ENCODE measurements at regions not wholly inside any gene's neighbourhood (a gene's known extent, or its start where the extent isn't known, plus 50 kb on each side); places are given as distances from the start of the nearest gene placed in this dataset.
"Not testable (repeated sequence)": the region's sequence is repeated elsewhere in the genome, so short reads cannot be mapped to it uniquely, and the experiment has no call there.

DNA sequence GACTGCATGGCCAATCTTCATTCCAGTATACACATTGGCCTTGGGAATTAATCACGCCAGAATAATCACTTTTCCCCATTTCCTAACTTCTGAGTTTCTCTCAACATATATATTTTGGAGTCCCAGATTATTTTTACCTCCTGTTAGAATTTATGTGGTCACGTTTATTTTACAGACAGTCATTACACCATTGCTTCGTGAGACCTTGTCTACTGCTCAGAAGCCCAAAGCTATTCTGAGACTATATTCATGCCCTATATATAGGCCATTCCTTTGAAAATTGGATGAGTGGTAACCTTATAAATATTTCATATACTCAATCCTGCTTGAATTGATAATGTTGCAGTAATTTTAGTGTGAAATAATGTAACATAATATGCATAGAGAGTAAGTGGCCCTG lies 610.0 kb upstream of the CDH2 start:
- no peak for DNase-seq (ENCODE audit: low read depth)

DNA sequence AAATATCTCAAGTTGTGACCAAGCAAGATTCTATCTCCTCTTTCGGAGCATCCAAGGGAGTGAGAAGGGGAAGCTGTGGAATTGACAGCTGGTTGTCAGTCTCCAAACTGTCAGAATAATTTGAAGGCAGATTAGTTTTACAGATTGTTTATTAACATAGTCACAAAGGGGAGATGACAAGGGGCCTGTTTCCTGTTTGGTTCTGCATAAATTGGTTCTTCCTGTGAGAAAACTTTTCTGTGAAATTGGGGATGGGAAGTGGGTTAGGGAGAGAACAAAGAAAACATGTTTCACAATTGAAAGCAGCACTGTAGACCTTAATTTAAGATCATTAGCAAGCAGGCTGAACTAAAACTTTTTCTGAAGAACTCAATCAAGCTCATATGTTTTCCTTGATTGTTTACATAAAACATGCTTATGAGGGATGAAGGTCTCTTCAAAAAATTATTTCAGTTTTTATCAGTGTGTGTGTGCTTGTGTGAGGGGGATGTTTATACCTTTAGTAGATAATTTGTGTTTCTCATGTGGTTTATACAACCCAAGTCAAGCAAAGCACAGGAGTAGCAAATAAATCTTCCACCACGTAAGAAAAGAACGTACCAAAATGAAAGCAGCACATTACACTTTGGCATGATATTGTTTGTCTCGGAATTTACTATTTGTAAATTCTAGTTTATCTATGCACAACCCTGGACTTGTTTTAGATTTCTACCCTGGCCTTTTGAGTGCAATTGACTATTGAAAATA lies 604.9 kb upstream of the CDH2 start:
- no peak for DNase-seq (ENCODE audit: low read depth)

DNA sequence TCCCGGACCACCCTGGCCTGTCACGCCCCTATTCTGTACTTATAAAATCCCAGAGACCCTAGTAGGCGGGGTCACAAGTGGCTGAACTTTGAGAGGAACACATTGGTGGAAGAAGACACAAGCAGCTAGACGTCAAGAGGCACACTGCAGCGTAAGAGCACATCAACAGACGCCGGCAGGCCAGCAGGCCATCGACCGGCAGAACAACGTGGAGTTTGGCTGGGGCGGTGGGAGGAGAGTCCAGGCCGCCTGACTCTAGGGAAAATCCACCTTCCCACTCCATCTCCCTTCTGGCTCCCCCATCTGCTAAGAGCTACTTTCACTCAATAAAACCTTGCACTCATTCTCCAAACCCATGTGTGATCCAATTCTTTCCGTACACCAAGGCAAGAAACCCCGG lies 601.8 kb upstream of the CDH2 start:
- no peak for DNase-seq (ENCODE audit: low read depth)

DNA sequence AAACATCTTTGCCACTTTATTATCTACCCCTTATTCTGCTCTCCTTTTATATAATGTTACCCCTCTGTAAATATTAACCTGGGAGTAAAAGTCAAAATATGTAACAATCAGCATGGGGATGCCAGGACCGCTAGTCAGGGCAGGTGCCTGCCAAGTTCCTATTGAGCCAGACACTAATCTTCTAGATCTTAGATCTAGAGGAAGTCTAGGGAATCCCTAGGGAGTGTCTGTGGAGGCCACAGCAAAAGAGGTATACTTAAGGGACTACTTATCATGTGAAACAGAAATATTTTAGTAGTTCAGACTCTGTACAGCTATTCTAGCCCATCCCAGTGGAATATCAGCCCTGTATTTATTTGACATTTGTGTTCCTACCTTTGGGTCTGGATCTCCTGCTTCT lies 600.8 kb upstream of the CDH2 start:
- no peak for DNase-seq (ENCODE audit: low read depth)

DNA sequence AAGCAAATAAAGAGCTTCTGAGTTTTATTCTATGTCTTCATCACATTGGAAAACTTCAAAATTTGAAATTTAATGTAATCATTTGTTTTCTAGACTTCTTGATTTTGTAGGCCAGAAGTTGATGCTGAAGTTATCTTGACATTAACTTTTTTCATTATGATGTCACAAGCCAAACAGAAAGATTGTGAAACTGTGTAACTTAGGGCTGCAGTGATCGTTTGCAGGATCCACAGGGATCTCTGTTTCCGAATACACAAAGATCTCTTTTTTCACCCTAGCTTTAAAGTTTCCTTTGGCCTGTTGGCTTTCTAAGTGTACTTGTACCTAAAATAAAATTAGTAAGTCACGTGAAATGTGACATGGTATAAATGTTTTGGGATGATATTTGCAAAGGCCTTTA lies 594.9 kb upstream of the CDH2 start:
- no peak for DNase-seq (ENCODE audit: low read depth)

DNA sequence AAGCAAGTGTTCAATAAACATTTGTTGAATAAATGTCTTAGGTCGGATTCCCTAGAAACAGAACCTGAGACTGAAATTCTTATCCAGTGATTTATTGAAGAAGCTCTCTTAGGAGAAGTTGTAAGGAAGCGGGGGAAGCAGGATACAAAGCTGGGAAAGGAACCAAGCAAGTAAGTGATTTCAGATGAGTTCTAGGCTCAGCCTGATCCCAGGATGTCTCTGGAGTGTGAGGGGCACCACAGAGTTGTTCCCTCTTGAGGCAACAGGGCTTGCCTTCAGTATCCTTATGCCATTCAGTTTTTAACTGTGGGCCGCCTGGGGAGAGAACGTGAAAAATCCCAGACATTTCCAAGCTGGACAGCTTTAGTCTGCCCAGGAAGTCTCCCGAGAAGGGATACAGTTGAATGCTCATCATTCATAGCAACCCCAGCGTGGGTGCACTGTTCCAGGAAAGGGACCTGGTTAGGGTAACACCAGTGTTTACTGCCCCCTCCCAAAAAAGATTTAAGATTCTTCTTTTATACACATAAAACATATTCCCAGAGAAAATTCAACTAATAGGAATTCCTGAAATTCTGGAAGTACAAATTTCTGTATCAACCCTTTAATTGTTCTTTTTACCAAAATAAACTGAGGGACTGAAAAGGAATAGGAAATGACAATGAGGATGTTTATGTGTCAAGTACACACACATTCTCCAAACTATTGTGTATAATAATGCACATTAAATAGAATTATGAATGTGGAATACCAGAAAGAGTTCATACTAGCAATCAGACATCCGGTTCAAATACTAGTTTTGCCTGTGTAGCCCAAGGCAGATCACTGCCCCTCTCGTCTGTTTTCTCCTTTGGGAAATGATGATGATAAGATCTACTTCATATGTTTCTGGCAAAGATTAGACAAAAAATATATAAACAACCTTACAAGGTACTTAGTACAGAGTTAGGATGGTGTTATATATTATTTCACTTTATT lies 592.1 kb upstream of the CDH2 start:
- no peak for DNase-seq (ENCODE audit: low read depth)

DNA sequence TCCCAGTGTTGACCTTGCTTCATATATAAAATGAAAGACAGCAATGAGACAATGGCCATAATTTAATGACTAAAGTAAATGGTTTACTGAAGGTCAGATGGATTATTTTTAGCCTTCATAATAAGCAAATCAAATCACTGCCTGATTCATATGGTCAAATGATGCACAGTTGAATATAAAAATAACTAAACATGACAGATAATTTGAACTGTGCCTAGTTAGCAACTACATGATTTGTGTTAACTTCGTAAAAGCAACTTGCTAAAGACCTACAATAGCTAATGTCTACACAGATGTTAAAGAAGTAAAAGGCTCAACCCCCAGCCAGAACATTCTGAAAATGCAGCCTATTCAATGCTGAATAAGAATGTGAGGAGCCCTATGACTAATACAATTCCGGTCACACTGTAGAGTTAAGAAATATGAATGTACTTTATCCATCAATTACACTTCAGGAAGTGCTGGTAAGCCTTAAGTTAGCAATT lies 590.8 kb upstream of the CDH2 start:
- DNase-seq (ENCODE audit: low read depth) = peak; percentile 65

DNA sequence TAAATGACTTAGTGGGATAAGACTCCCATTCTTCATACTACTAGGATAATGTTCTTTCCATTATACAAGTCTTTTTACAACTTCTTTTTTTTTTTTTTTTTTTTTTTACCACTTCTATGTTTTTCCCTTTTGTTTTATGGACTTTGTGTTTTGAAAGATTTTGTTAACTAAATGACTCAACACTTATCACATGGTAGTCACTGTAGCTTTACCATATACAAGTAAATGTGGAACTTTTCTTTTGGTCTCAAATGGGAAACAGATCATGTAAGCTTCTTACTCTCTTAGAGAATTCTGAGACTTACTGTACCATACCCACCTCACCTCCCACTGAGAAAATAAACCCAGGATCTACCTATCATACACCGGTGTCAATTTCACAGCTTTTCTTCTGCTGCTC lies 590.3 kb upstream of the CDH2 start:
- DNase-seq (ENCODE audit: low read depth) = peak; percentile 11

DNA sequence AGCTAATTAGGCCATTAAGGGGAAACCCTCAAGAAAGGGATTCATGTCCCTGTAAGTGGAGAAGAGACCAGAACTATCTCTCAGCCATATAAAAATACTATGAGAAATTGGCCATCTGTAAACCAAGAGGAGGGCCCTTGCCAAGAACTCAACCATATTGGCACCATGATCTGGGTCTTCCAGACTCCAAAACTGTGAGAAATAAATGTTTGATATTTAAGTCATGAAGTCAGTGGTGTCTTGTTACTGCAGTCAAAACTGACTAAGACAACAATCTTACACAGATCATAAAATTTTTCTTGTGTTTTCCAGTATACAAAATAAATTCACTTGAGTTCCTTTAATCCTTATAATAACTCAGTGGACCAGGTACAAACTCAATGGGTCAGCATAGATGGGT lies 589.8 kb upstream of the CDH2 start:
- no peak for DNase-seq (ENCODE audit: low read depth)

DNA sequence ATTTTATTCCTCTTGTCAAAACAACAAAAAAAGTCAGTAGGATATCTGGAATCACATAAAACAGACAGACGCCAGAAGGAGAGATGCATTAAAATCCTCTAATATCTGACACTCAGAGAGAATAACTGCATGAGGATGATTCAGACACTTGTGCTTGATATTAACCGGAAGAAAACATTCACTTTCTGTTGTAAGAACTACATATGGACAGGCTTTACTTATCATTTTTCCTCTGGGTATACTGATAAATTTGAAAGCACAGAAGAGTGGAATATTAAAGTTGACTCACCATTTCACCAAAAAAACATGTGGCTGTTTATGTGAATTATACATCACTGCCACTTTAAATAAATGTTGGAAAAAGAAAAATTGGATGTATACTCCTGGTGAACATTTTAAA lies 589.1 kb upstream of the CDH2 start:
- no peak for DNase-seq (ENCODE audit: low read depth)

DNA sequence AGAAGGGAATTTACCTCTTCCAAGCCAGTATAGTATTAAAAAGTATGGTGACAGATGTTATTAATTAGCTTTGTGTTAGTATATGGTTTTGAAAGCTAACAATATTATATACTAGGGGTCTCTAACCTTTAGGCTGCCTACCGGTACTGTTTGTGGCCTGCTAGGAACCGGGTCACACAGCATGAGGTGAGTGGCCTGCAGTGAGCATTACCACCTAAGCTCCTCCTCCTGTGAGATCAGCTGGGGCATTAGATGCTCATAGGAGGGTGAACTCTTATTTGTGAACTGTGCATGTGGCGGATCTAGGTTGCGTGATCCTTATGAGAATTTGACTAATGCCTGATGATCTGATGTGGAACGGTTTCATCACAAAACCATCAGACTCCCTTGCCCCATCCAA lies 583.4 kb upstream of the CDH2 start:
- no peak for DNase-seq (ENCODE audit: low read depth)

DNA sequence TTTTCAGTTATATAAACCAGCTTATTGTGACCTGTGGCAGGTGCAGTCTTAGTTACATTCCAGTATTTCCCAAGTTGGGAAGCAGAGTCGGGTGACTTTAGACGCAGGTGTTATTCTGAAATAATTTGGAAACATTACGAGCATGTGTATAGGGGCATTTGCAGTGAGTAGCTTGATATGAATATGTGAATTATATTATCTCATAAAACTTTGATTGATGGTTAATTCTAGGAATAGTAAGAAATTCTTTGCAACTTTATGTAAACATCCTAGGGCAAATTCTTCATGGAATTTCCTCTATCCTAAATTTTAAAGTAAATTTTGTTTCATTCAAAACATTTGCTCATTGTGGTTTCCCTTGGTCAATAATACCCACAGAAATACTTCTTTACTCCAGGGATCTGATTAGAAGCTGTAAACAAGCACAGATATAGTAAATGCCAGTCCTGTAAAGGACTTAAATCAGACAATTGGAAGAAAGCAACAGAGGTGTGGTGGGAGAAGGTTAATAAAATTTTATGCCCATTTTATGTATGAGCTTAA lies 580.6 kb upstream of the CDH2 start:
- no peak for DNase-seq (ENCODE audit: low read depth)

DNA sequence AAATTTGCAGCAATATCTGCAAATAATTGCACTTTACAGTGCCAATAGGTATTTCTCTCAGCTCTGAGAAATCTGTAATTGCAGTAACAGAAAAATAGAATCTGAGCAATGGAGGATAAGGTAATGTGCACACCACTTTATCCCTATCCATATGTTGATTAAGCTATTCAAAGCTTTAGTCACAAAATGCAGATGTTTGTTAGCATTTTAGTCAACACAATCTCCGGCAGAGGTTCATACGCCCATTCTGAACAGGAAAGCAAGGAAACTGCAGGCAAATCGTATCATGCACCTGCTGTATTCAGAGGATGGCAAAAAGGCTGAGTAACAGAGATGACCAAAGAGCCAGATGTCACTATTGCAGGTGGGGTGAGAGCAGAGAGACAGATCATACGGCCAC lies 566.2 kb upstream of the CDH2 start:
- DNase-seq (ENCODE audit: low read depth) = no peak

DNA sequence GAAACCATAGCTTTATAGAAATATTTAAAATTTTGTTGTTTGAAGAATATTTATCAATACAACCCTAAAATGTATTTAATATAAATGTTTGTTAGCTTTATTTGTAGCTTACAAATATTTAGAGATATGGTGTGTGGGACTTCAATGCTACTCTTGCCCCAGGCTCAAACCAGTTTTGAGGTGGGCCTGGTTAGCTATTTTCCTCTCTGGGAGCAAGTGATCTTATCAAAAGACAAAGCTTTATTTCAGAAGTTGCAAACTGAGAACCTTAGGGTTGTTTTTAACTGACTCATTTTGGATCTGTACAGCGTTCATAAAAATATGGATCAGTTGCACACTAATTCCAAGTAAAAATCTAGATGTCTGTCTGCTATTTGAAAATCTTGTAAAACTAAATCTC lies 563.6 kb upstream of the CDH2 start:
- DNase-seq (ENCODE audit: low read depth) = no peak

DNA sequence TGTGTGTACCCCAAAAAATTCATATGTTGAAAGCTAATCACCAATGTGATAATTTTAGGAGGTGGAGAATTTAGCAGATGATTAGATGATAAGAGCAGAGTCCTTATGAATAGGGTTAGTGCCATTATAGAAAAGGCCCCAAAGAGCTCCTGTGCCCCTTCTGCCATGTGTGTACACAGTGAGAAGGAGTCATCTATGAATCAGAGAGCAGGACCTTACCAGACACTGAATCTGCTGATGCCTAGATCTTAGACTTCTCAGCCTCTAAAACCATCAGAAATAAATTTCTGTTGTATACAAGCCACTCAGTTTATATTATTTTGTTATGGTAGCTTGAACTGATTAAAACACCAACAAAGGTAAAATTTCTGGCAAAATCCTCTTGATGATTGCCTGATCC lies 560.0 kb upstream of the CDH2 start:
- DNase-seq (ENCODE audit: low read depth) = no peak

DNA sequence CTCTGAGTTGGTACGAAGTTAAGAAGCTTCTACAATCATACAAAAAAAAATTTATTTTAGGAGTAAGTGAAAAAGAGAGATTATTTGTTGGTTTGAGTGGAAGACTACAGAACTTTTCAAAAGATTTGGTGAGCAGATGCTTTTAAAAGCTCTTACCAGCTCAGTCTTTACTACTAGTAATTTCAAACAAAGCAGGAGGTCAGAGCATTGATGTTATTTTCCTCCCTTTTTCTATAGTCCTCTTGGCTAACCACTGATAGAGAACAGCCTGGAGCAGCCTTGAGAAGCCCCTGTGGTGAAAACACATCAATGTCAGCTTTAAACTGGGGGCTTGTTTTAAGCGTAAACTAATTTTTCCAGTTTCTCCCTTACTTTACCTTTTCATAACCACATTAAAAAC lies 559.3 kb upstream of the CDH2 start:
- DNase-seq (ENCODE audit: low read depth) = no peak

DNA sequence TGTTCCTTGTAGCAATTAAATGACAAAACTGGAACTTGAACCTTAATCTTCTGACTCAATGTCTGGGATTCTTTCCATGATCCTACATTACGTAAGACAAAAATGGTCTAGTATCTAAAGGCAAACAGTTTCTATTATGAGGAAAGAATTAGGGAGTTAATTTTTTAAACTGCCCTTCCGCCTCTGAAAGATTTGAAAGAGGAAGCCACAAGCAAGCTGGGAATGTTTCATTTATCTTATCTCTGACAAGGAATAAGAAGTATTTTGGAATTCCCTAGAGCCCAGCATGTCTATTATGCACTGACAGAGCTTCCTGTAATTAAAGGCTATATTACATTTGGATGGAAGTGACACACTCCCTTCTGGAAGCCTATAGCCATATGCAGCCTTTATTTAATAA lies 558.8 kb upstream of the CDH2 start:
- peak; percentile 53 for DNase-seq (ENCODE audit: low read depth)

DNA sequence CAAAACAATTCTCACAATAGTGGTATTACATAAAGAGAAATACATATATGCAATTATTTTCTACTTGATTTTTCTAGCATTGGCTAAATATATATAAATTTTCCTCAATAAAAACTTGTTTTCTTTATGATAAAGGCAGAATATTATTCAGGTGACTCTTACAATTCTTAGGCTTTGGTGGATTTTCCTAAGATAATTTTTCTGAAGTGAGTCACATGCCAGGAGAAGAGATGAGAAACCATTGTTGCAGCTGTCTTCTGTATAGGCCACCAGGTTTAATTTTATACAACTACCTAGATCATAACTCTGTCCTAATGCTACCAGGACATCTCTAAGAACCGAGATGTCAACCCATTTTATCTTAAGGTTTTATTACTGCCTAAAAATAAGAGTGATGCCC lies 552.4 kb upstream of the CDH2 start:
- no peak for DNase-seq (ENCODE audit: low read depth)

DNA sequence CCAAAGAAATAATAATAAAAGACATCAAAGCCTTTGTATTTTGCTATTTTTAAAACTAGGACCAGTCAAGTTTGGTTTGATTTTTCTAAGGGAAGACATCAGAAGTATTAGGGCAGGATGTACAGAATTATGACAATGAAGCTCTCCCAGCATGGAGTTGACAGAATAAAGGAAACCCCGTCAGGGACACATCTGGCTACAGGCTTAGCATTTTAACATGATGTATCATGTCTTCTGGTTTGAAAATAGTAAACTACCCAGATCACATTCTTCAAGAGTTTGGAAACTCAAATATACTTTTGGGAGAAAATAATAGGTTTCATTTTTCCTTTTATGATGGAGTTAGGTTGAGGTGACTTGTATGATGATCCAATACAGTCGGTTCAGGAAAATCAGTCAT lies 552.0 kb upstream of the CDH2 start:
- DNase-seq (ENCODE audit: low read depth) = no peak

DNA sequence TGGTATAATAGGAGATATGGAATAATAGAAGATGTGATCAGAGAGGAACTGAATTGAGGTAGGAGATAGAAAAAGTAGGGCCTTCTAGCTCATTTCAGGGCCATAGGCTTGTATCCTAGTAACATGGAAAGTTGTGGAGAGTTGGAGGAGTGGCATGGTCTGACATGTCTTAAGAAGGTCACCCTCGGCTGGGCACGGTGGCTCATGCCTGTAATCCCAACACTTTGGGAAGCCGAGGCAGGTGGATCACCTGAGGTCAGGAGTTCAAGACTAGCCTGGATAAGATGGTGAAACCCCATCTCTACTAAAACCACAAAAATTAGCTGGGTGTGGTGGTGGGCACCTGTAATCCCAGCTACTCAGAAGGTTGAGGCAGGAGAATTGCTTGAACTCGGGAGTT lies 550.3 kb upstream of the CDH2 start:
- DNase-seq (ENCODE audit: low read depth) = not testable (repeated sequence)

DNA sequence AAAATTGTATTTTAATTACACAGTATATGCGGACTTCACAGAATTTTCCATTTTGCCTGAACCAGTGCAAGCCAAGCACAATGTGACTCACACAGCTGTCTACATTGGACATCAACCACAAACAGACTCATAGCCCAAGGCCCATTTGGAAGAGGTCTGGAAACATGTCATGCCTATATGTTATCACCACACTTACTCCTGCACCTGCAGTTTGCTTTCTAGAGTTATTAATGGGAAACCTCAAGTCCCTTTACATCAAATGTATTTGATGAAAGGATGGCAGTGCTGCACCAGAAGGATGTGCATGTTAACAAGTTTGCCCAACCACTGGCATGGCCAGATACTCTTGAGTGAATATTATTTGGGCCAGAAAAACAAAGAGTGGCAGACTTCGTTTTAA lies 548.9 kb upstream of the CDH2 start:
- DNase-seq (ENCODE audit: low read depth) = no peak

DNA sequence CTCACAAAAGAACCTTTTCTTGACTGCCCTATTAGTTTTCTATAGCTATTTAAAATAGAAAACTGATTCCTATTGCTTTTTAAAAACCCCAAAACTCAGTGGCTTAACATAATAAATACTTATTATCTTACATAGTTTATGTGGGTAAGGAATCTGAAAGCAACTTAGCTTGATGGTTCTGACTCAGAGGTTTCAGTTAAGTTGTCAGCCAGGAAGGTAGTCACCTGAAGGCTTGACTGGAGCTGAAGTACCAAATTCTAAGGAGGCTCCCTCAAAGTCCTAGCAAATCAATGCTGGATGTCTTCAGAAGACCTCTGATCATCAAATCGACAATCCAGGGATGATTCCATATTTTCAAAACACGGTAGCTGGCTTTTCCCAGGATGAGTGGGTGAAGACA lies 546.6 kb upstream of the CDH2 start:
- no peak for DNase-seq (ENCODE audit: low read depth)

DNA sequence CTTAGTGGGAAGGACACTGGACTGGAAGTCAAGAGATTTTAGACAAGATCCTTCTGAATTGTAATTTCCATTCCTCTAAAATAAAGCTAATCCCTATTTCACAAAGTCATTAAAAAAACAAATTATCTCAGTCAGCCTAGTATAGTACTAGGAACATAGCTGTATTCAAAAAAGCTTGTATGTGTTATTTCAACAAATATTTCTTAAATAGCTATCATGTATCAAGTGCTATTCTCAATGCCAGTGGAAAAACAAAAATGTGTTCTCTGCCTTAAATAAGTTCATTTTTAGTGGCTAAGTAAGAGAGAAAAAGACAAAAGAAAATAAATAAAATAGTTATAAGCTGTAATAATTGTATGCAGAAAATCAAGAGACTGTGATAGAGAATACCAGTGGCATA lies 541.8 kb upstream of the CDH2 start:
- no peak for DNase-seq (ENCODE audit: low read depth)
